ENCODE measurements at regions not wholly inside any gene's neighbourhood (a gene's known extent, or its start where the extent isn't known, plus 50 kb on each side); places are given as distances from the start of the nearest gene placed in this dataset.

DNA sequence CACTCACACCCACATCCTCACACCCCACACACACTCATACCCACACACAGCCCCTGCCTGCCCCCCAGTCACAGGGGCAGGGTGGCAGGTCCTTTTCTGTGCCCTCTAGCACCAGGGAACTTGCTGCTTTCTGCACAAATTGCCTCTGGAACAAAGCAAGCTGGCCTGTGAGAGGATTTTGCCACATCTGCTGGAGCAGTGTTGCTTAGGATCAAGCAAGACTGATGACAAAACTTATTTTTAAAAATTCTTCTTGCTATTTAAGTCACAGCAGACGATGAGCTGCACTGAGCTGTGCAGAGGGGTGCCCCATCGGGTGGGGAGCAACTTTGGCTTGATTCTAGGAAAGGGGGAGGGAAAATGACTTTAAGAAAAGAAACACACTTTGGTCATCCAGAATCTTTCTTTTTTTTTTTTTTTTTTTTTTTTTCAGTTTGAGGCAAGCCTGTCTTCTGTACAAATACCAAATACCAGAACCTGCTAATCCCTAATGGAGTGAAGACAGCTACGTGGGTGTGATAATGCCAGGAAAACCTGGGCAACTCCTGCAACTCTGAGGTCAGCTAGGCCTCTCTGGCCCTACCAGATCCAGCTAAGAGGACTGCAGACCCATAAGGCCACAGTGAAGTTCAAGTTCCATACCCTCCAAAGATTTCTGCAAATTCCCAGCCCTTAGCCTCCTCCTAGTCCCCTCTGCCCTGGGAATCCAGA lies 195.3 kb downstream of the ABHD5 start:
- BruUV-seq (replicated peaks): no TSS peak
- peaks cover 16% of the 10 kb centered on the region for H3K27me3 ChIP-seq (ENCODE audit: control insufficient read depth, insufficient read depth, low read length)
- DNase-seq (no peak), ATAC-seq (ENCODE audit: low read depth) (no peak)
- no peak overlapping the region for H3K14ac ChIP-seq (replicated peaks; ENCODE audit: low read depth, low read length)
- H2AK9ac ChIP-seq (replicated peaks; ENCODE audit: low read depth, low read length, poor library complexity): no peak overlapping the region
- intact Hi-C loops (cut with micrococcal nuclease) (no loop called here), dilution Hi-C loops (cut with HindIII; ENCODE audit: low sequenced_read_pairs, unreplicated experiment) (no loop called here), in situ Hi-C loops (cut with MboI; ENCODE audit: low sequenced_read_pairs) (no loop called here)
- no peak overlapping the region for H3K9ac ChIP-seq (ENCODE audit: low read depth, low read length)
- H3K79me1 ChIP-seq (ENCODE audit: low read depth in 1 of 2, low read length in 2 of 2): no peaks in the 10 kb centered on the region
- H3K23ac ChIP-seq (ENCODE audit: low read depth, low read length): no peak overlapping the region
- H2AFZ ChIP-seq (replicated peaks; ENCODE audit: low read length, poor library complexity): no peak overlapping the region
- H3K36me3 ChIP-seq (ENCODE audit: control insufficient read depth, insufficient read depth, low read length): no peaks in the 10 kb centered on the region
- H3K18ac ChIP-seq (ENCODE audit: low read depth, low read length): no peak overlapping the region
- no peak overlapping the region for H3K56ac ChIP-seq (ENCODE audit: extremely low read depth, insufficient read depth, low read length)
- H2BK5ac ChIP-seq (ENCODE audit: low read depth, low read length, poor library complexity, severe bottlenecking): no peak overlapping the region
- CTCF ChIA-PET: interaction anchor here (0.6 kb wide), 2 partner anchors 13 to 14 kb away, joined by 3 read pairs; no protein-coding TSS in a partner anchor
- H4K5ac ChIP-seq (ENCODE audit: low read depth, low read length): no peak overlapping the region
- no peaks in the 10 kb centered on the region for H4K20me1 ChIP-seq (ENCODE audit: insufficient read depth, low read length)
- no peak overlapping the region for H2BK120ac ChIP-seq (ENCODE audit: low read depth, low read length)
- no peaks in the 10 kb centered on the region for H3K9me3 ChIP-seq (ENCODE audit: control insufficient read depth, insufficient read depth, low read length)
- H3K4me3 ChIP-seq (ENCODE audit: insufficient read depth, low read depth, low read length): no peak overlapping the region
- H2BK15ac ChIP-seq (ENCODE audit: low read depth, low read length): no peak overlapping the region
- no peak overlapping the region for H3K4ac ChIP-seq (ENCODE audit: low read depth, low read length)
- TF ChIP-seq, protein P1, sequence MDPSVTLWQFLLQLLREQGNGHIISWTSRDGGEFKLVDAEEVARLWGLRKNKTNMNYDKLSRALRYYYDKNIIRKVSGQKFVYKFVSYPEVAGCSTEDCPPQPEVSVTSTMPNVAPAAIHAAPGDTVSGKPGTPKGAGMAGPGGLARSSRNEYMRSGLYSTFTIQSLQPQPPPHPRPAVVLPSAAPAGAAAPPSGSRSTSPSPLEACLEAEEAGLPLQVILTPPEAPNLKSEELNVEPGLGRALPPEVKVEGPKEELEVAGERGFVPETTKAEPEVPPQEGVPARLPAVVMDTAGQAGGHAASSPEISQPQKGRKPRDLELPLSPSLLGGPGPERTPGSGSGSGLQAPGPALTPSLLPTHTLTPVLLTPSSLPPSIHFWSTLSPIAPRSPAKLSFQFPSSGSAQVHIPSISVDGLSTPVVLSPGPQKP (IDR thresholded peaks at IDR 0.05; ENCODE audit: borderline replicate concordance, low read depth, low read length): no peak
- WGBS, 2 experiments (ENCODE audit: extremely low coverage in 2 of 2, insufficient read length in 1 of 2): no CpG with 5 or more reads among the region's 3 CpGs
- POLR2A ChIA-PET (ENCODE audit: unreplicated experiment): no interaction called here
- no peak overlapping the region for H4K91ac ChIP-seq (ENCODE audit: insufficient read depth, low read depth, low read length)
- H2AK5ac ChIP-seq (ENCODE audit: low read depth, low read length): no peak overlapping the region
- H3K4me2 ChIP-seq (ENCODE audit: low read depth, low read length): no peak overlapping the region
- no peaks in the 10 kb centered on the region for H3K4me1 ChIP-seq (ENCODE audit: control insufficient read depth, insufficient read depth, low read length)
- H4K8ac ChIP-seq (ENCODE audit: low read depth in 2 of 2, low read length in 2 of 2): no peak overlapping the region
- no peak overlapping the region for H2BK20ac ChIP-seq (ENCODE audit: low read depth, low read length)
- H3K27ac ChIP-seq (ENCODE audit: insufficient read depth, low read length): no peak overlapping the region
- no peaks in the 10 kb centered on the region for H3K9me1 ChIP-seq (ENCODE audit: insufficient read depth, low read length)

Data from IMR-90 (cell line).